GM20431 (cell line): ENCODE measurements at regions not wholly inside any gene's neighbourhood (a gene's known extent, or its start where the extent isn't known, plus 50 kb on each side); places are given as distances from the start of the nearest gene placed in this dataset.

ENCODE experiments used
- in situ Hi-C: fragments of 300-500 bp; cut with MseI, MboI; formaldehyde crosslinking; loops from one replicate; pipeline ENCODE4 v1.15.0; 2020; ENCODE audit warnings: low sequenced_read_pairs; ENCODE audit not compliant: unreplicated experiment

GRCh38 chr2:105576050-105576439, 168.7 kb upstream of the NCK2 start:
- in situ Hi-C loops = no loop called here

- in situ Hi-C loops = no loop called here
Observed at GRCh38 chr2:105575499-105576025, 169.2 kb upstream of the NCK2 start.

GRCh38 chr2:105574796-105575344, 169.8 kb upstream of the NCK2 start:
- in situ Hi-C loops = no loop called here

GRCh38 chr2:105573910-105574655, 170.6 kb upstream of the NCK2 start:
- in situ Hi-C loops = no loop called here

GRCh38 chr2:105573490-105573889, 171.2 kb upstream of the NCK2 start:
- in situ Hi-C loops = no loop called here

GRCh38 chr2:105571445-105571987, 172.7 kb upstream of the FHL2 start:
- in situ Hi-C loops = no loop called here

GRCh38 chr2:105570757-105571156, 171.9 kb upstream of the FHL2 start:
- in situ Hi-C loops = no loop called here

- in situ Hi-C loops = no loop called here
Observed at GRCh38 chr2:105570326-105570725, 171.5 kb upstream of the FHL2 start.

GRCh38 chr2:105569606-105570005, 170.8 kb upstream of the FHL2 start:
- in situ Hi-C loops = no loop called here

GRCh38 chr2:105567996-105568494, 169.2 kb upstream of the FHL2 start:
- in situ Hi-C loops = no loop called here

- in situ Hi-C loops = no loop called here
Observed at GRCh38 chr2:105563000-105563719, 164.3 kb upstream of the FHL2 start.

GRCh38 chr2:105561401-105561800, 162.6 kb upstream of the FHL2 start:
- in situ Hi-C loops = no loop called here

- in situ Hi-C loops = no loop called here
Observed at GRCh38 chr2:105560157-105560556, 161.3 kb upstream of the FHL2 start.

GRCh38 chr2:105557021-105557920, 158.4 kb upstream of the FHL2 start:
- in situ Hi-C loops = no loop called here

GRCh38 chr2:105556366-105556765, 157.5 kb upstream of the FHL2 start:
- in situ Hi-C loops = no loop called here

GRCh38 chr2:105554235-105554634, 155.4 kb upstream of the FHL2 start:
- in situ Hi-C loops = no loop called here

GRCh38 chr2:105553538-105554196, 154.8 kb upstream of the FHL2 start:
- in situ Hi-C loops = no loop called here

GRCh38 chr2:105546628-105546974, 147.8 kb upstream of the FHL2 start:
- in situ Hi-C loops = no loop called here
